Upper lobe of left lung (tissue), 6 donors: ENCODE measurements at regions not wholly inside any gene's neighbourhood (a gene's known extent, or its start where the extent isn't known, plus 50 kb on each side); places are given as distances from the start of the nearest gene placed in this dataset.

ENCODE experiments used
- ATAC-seq, 2 donors: fragments of 200-7000 bp; cut with Tn5 transposase; one replicate each; pipeline ENCODE4 v1.9.1; 2022; ENCODE audit warnings: mild to moderate bottlenecking in 2 of 2, moderate library complexity in 2 of 2; ENCODE audit not compliant: low FRiP score in 2 of 2
- DNase-seq, 2 donors: peaks; one replicate each; pipeline ENCODE4 v3.0.0-alpha.2; 2019 to 2020
- H3K27ac ChIP-seq, 4 donors: fragments of 200-600 bp; sonication (generic); one replicate each; pipeline ENCODE4 v1.5.1; 2016 to 2019
- H3K27me3 ChIP-seq, 4 donors: fragments of 200-600 bp; sonication (generic); one replicate each; pipeline ENCODE4 v1.5.1; 2017 to 2019
- H3K36me3 ChIP-seq, 4 donors: fragments of 200-600 bp; sonication (generic); one replicate each; pipeline ENCODE4 v1.5.1; 2016 to 2019
- H3K4me1 ChIP-seq, 4 donors: fragments of 200-600 bp; sonication (generic); one replicate each; pipeline ENCODE4 v1.5.1; 2018 to 2019
- H3K4me3 ChIP-seq, 4 donors: fragments of 200-600 bp; sonication (generic); one replicate each; pipeline ENCODE4 v1.5.1; 2017 to 2019; ENCODE audit warnings: mild to moderate bottlenecking in 2 of 4, moderate library complexity in 1 of 4
- H3K9me3 ChIP-seq, 4 donors: fragments of 200-600 bp; sonication (generic); one replicate each; pipeline ENCODE4 v1.5.1; 2018 to 2019
- EP300 ChIP-seq, 4 donors: sonication (generic); formaldehyde crosslinking; IDR thresholded peaks; one replicate each; pipeline ENCODE4 v1.5.1; 2017; ENCODE audit warnings: antibody characterized with exemption in 4 of 4, control low read depth in 2 of 4
- POLR2A ChIP-seq, 4 donors: fragments of 450-650 bp; IDR thresholded peaks; one replicate each; pipeline ENCODE4 v1.5.1; 2016 to 2017; ENCODE audit warnings: antibody characterized with exemption in 4 of 4, mild to moderate bottlenecking in 2 of 4
- POLR2AphosphoS5 ChIP-seq, 2 donors: sonication (generic); formaldehyde crosslinking; IDR thresholded peaks; one replicate each; pipeline ENCODE4 v1.5.1; 2017; ENCODE audit warnings: antibody characterized with exemption in 2 of 2
- WGBS, 2 donors: methylation state at CpG; one replicate each; pipeline ENCODE4 v1.1.5; 2017 to 2018; 5-methylcytosine and 5-hydroxymethylcytosine counted together
- TF ChIP-seq, protein P1 (sequence below), 6 experiments: fragments of 450-650 bp in 4 of 6; fragments of 200-600 bp in 2 of 6; sonication (generic) in 2 of 6; IDR thresholded peaks; one replicate each; pipeline ENCODE4 v1.5.1; 2016 to 2019; ENCODE audit warnings: antibody characterized with exemption in 6 of 6
- donor health status: DM: no; HTN: no; CAD: no; lungs with moderate emphysema.
- donor health status: DM: no; HTN: yes; CAD: no; lungs with severe emphysema.

DNA sequence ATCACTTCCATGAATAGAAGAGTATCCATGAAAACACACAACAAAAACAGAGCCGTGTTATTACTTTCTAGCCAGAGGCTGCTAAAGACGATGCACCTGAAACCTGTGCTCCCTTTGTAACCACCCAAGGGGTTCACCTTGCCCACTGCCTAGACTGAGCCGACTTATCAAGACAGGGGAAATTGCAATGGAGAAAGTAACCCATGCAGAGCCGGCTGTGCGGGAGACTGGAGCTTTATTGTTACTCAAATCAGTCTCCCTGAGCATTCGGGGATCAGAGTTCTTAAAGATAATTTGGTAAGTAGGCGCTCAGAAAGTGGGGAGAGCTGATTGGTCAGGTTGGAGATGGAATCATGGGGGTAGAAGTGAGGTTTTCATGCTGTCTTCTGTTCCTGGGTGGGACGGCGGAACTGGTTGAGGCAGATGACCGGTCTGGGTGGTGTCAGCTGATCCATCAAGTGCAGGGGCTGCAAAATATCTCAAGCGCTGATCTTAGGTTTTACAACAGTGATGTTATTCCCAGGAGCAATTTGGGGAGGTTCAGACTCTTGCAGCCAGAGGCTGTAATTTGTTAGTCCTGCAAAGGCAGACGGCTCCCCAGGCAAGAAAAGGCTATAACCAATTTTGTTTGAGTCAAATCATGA, 366.6 kb downstream of the PREX1 start:
- DNase-seq (no peak), ATAC-seq (no peak)
- Histone ChIP-seq H3K27ac (no peak overlapping the region), H3K4me3 (no peak overlapping the region), H3K4me1 (no peaks in the 10 kb centered on the region), H3K27me3 (no peaks in the 10 kb centered on the region), H3K9me3 (no peaks in the 10 kb centered on the region), H3K36me3 (no peaks in the 10 kb centered on the region)
- TF ChIP-seq POLR2A (IDR thresholded peaks at IDR 0.05), result no peak
- no peak for TF ChIP-seq EP300 (IDR thresholded peaks at IDR 0.05)
- no peak for TF ChIP-seq POLR2AphosphoS5 (IDR thresholded peaks at IDR 0.05)
- TF ChIP-seq, protein P1, sequence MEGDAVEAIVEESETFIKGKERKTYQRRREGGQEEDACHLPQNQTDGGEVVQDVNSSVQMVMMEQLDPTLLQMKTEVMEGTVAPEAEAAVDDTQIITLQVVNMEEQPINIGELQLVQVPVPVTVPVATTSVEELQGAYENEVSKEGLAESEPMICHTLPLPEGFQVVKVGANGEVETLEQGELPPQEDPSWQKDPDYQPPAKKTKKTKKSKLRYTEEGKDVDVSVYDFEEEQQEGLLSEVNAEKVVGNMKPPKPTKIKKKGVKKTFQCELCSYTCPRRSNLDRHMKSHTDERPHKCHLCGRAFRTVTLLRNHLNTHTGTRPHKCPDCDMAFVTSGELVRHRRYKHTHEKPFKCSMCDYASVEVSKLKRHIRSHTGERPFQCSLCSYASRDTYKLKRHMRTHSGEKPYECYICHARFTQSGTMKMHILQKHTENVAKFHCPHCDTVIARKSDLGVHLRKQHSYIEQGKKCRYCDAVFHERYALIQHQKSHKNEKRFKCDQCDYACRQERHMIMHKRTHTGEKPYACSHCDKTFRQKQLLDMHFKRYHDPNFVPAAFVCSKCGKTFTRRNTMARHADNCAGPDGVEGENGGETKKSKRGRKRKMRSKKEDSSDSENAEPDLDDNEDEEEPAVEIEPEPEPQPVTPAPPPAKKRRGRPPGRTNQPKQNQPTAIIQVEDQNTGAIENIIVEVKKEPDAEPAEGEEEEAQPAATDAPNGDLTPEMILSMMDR (IDR thresholded peaks at IDR 0.05), result no peak
- WGBS, 2 donors, result 37 to 45% methylated on average over 12 of the region's 12 CpGs

DNA sequence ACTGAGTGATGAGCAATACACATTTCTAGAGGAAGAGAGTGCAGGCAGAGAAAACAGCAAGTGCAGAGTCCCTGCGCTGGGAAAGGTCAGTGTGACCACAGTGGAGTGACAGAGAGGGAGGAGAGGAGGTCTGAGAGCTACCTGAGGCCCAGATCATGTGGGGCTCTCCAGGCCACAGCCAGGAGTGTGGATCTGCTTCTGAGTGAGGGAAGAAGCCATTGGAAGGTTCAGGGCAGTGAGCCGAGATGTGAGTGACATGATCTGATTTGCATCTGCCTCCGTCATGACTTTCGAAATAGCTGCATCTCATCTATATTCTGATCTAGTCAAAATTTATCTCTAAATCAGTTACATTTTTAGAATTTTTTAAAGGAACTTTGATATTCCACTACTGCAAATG, 367.1 kb downstream of the PREX1 start:
- no peak overlapping the region for H3K27ac ChIP-seq
- no peaks in the 10 kb centered on the region for H3K27me3 ChIP-seq
- no peaks in the 10 kb centered on the region for H3K9me3 ChIP-seq
- H3K4me3 ChIP-seq, result no peak overlapping the region
- no peaks in the 10 kb centered on the region for H3K4me1 ChIP-seq
- TF ChIP-seq POLR2AphosphoS5 (IDR thresholded peaks at IDR 0.05) (no peak), POLR2A (IDR thresholded peaks at IDR 0.05) (no peak), EP300 (IDR thresholded peaks at IDR 0.05) (no peak)
- TF ChIP-seq, protein P1 (IDR thresholded peaks at IDR 0.05), result no peak
- H3K36me3 ChIP-seq, result no peaks in the 10 kb centered on the region
- WGBS, 2 donors, result 79 to 87% methylated on average over 4 of the region's 4 CpGs
- ATAC-seq, result no peak
- no peak for DNase-seq

- 78% methylated on average over 15 to 20 of the region's 25 CpGs for WGBS, 2 donors
- Histone ChIP-seq H3K9me3 (no peaks in the 10 kb centered on the region), H3K4me3 (no peak overlapping the region), H3K36me3 (no peaks in the 10 kb centered on the region), H3K27ac (no peak overlapping the region), H3K4me1 (no peaks in the 10 kb centered on the region), H3K27me3 (no peaks in the 10 kb centered on the region)
- DNase-seq (peak in 1 of 2 donors; percentile 56), ATAC-seq (no peak)
- TF ChIP-seq, protein P1 (IDR thresholded peaks at IDR 0.05), result no peak
- TF ChIP-seq POLR2A (IDR thresholded peaks at IDR 0.05) (no peak), POLR2AphosphoS5 (IDR thresholded peaks at IDR 0.05) (no peak), EP300 (IDR thresholded peaks at IDR 0.05) (no peak)
Measured at GRCh38 chr20:48459722-48460395, 367.9 kb downstream of the PREX1 start.

GRCh38 chr20:48458601-48459385, 369.0 kb downstream of the PREX1 start:
- no peaks in the 10 kb centered on the region for H3K9me3 ChIP-seq
- no peaks in the 10 kb centered on the region for H3K27me3 ChIP-seq
- no peaks in the 10 kb centered on the region for H3K36me3 ChIP-seq
- no peak overlapping the region for H3K4me3 ChIP-seq
- TF ChIP-seq EP300 (IDR thresholded peaks at IDR 0.05), result no peak
- no peak for TF ChIP-seq POLR2A (IDR thresholded peaks at IDR 0.05)
- no peak for TF ChIP-seq POLR2AphosphoS5 (IDR thresholded peaks at IDR 0.05)
- TF ChIP-seq, protein P1 (IDR thresholded peaks at IDR 0.05), result no peak
- ATAC-seq (no peak), DNase-seq (peak in 1 of 2 donors; percentile 37)
- H3K4me1 ChIP-seq, result no peaks in the 10 kb centered on the region
- H3K27ac ChIP-seq, result no peak overlapping the region
- 80 to 82% methylated on average over 5 to 12 of the region's 12 CpGs for WGBS, 2 donors
